RCC 7860 (cell line): ENCODE measurements at regions not wholly inside any gene's neighbourhood (a gene's known extent, or its start where the extent isn't known, plus 50 kb on each side); places are given as distances from the start of the nearest gene placed in this dataset.

Experiments
- DNase-seq: peaks from one replicate; pipeline ENCODE4 v3.0.0-alpha.2; 2015; ENCODE audit warnings: low spot score
- FAIRE-seq: peaks from 2 replicates; lab custom pipeline; 2012; peaks lifted over from hg19 to GRCh38; lab: Jason Lieb, UNC

GRCh38 chr1:228985661-228986060, 250.4 kb downstream of the RHOU start:
- FAIRE-seq = no peak
- no peak for DNase-seq

- no peak for FAIRE-seq
- no peak for DNase-seq
Measured at GRCh38 chr1:228986093-228986904, 251.0 kb downstream of the RHOU start.

GRCh38 chr1:228987286-228987685, 252.0 kb downstream of the RHOU start:
- DNase-seq (no peak), FAIRE-seq (no peak)

GRCh38 chr1:228987736-228988506, 252.6 kb downstream of the RHOU start:
- FAIRE-seq (no peak), DNase-seq (no peak)

- FAIRE-seq (no peak), DNase-seq (no peak)
Measured at GRCh38 chr1:228988664-228989063, 253.4 kb downstream of the RHOU start.

- DNase-seq (no peak), FAIRE-seq (no peak)
Measured at GRCh38 chr1:228989176-228989575, 253.9 kb downstream of the RHOU start.

GRCh38 chr1:228989676-228989991, 254.4 kb downstream of the RHOU start:
- DNase-seq (no peak), FAIRE-seq (no peak)

GRCh38 chr1:228989992-228990827, 254.9 kb downstream of the RHOU start:
- DNase-seq (no peak), FAIRE-seq (no peak)

GRCh38 chr1:228990906-228991569, 255.8 kb downstream of the RHOU start:
- DNase-seq (no peak), FAIRE-seq (no peak)

- FAIRE-seq (no peak), DNase-seq (no peak)
Measured at GRCh38 chr1:228992044-228992443, 256.8 kb downstream of the RHOU start.

GRCh38 chr1:228992907-228993535, 257.7 kb downstream of the RHOU start:
- no peak for DNase-seq
- no peak for FAIRE-seq

GRCh38 chr1:228994676-228995594, 259.7 kb downstream of the RHOU start:
- DNase-seq (no peak), FAIRE-seq (no peak)

GRCh38 chr1:228996281-228996680, 261.0 kb downstream of the RHOU start:
- FAIRE-seq (no peak), DNase-seq (no peak)

GRCh38 chr1:228997721-228998144, 262.5 kb downstream of the RHOU start:
- FAIRE-seq (no peak), DNase-seq (no peak)

- FAIRE-seq = no peak
- DNase-seq = no peak
Measured at GRCh38 chr1:228998179-228998578, 262.9 kb downstream of the RHOU start.

GRCh38 chr1:228999446-229000170, 264.3 kb downstream of the RHOU start:
- no peak for DNase-seq
- no peak for FAIRE-seq

GRCh38 chr1:229000187-229000586, 264.9 kb downstream of the RHOU start:
- FAIRE-seq (no peak), DNase-seq (no peak)

GRCh38 chr1:229001467-229002011, 266.3 kb downstream of the RHOU start:
- DNase-seq (no peak), FAIRE-seq (no peak)
